GM12864 (cell line): ENCODE measurements at regions not wholly inside any gene's neighbourhood (a gene's known extent, or its start where the extent isn't known, plus 50 kb on each side); places are given as distances from the start of the nearest gene placed in this dataset.

Experiments
- DNase-seq: peaks from one replicate; pipeline ENCODE4 v3.0.0-alpha.2; 2011; ENCODE audit warnings: low read depth
- H3K4me3 ChIP-seq: 2 replicates; pipeline ENCODE4 v1.5.1; 2011; ENCODE audit warnings: mild to moderate bottlenecking, low read depth, low read length, control low read depth
- TF ChIP-seq, protein P1 (sequence below): IDR thresholded peaks from 2 replicates; pipeline ENCODE4 v1.5.1; 2011; ENCODE audit warnings: low read depth, mild to moderate bottlenecking, moderate library complexity, low read length, control low read depth, inconsistent platforms; ENCODE audit errors: missing control alignments

DNA sequence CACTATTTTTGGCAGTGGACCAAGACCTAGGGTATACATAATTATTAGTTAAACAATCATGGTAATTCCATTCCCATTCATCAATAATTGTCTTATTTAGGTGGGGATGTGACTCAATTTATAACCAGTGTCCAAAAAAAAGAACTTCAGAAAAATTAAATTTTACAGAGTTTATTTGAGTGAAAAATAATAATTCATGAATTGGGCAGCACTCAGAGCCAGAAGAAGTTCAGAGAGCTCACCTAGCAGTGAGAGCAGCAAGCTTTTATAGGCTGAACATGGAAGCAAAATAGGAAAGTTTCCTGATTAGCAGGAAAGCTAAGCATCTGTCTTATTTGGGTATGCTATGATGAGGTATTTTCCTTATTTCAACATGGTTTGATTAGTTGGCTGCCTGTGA is 500.8 kb downstream of the PCDH7 start:
- DNase-seq: no peak
- no peak overlapping the region for H3K4me3 ChIP-seq
- TF ChIP-seq, protein P1, sequence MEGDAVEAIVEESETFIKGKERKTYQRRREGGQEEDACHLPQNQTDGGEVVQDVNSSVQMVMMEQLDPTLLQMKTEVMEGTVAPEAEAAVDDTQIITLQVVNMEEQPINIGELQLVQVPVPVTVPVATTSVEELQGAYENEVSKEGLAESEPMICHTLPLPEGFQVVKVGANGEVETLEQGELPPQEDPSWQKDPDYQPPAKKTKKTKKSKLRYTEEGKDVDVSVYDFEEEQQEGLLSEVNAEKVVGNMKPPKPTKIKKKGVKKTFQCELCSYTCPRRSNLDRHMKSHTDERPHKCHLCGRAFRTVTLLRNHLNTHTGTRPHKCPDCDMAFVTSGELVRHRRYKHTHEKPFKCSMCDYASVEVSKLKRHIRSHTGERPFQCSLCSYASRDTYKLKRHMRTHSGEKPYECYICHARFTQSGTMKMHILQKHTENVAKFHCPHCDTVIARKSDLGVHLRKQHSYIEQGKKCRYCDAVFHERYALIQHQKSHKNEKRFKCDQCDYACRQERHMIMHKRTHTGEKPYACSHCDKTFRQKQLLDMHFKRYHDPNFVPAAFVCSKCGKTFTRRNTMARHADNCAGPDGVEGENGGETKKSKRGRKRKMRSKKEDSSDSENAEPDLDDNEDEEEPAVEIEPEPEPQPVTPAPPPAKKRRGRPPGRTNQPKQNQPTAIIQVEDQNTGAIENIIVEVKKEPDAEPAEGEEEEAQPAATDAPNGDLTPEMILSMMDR: no peak

DNA sequence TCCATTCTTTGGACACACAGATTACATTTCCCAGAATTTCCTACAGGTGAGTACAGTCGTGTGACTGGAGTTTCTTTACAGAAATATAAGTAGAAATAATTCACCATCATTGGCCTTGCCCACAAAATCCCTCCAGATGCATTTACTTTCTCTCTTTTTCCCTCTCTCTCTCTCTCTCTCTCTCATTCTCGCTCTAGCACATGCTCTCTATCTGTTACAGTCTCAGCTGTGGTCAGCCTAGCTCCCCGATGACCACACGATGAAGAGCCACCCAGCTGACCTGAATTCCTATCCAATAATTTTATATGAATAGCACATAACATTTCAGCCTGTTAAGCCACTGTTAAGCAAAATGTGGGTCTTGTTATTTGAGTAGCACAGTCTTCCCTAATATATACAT is 507.9 kb downstream of the PCDH7 start:
- no peak for DNase-seq
- no peak overlapping the region for H3K4me3 ChIP-seq
- TF ChIP-seq, protein P1: no peak

DNA sequence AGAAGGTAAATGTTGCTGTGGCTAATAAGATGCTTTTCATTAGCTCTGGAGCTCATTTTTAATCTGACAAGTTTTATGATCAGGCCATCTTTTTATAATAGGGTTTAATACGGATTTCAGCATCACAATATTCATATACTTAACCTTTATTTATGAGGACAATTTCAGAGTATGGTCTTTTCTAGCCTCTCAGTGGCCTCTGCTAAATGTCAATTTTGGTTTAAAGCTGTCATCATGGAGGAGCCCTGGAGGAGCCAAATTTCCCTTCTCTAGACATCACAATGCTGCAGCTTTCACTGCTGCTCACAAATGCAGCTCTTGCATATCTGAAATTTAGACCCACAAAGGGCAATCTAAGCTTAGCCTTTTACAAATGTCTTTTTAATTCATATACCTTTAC is 510.4 kb downstream of the PCDH7 start:
- no peak for DNase-seq
- TF ChIP-seq, protein P1: no peak
- no peak overlapping the region for H3K4me3 ChIP-seq

DNA sequence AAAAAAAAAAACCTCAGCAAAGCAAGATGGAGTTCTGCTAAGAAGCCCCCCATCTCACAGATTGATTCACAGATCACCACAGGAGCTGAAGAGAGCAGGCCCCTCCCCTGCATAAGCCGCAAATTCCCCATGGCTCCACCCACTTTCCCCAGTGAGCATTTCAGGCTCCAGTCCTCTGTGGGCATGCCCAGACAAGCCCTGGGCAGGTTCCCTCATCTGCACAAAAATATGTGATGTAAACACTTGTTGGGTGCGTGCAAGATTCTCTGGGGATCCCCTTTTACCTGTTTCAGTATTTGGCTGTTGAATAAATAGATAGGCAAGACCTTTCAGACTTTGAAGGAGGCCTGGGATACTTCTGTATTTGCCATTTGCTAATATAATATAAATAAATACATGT is 514.3 kb downstream of the PCDH7 start:
- no peak overlapping the region for H3K4me3 ChIP-seq
- TF ChIP-seq, protein P1: no peak
- no peak for DNase-seq

DNA sequence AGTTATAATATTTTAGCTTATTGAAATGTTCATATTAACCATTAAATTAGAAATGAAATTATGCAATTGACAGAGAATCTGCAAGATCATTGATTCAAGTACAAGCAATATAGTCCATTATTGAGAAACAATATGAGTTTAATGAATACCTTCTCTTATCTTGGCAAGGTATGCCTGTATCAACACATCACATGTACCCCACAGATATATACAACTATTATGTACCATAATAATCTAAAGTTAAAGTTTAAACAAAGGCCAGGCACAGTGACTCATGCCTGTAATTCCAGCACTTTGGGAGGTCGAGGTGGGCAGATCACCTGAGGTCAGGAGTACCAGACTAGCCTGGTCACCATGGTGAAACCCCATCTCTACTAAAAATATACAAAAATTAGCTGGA is 514.7 kb downstream of the PCDH7 start:
- TF ChIP-seq, protein P1: no peak
- no peak for DNase-seq

DNA sequence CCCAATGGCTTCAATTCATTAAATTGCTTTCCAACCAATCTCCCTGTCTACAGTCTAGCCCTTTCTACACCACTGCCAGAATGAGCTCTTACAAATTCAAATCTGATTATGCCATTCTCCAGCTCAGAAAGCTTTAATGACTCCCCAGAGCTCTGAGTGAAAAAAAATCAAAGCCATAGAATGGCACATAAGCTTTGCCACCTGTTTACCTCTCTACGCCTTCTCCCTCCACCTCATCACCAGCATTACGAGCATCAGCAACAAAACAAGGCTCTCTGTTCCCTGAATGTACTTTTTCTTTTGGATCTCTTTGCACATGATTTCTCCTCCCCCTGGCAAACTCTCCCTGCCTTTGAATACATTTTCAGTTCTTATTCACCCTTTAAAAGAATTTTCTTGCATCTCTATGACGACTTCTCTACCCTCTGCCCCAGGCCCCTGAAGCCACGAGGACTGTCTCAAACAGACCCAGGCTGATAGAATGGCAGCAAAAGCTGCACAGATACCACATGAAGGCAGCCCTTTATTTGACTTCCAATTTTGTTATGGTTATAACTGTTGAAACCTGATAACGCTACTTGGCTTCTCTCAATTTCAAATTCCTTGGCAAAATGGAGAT is 516.0 kb downstream of the PCDH7 start:
- H3K4me3 ChIP-seq: no peak overlapping the region
- TF ChIP-seq, protein P1: no peak
- no peak for DNase-seq

More for the DNA sequence above, 514.7 kb downstream of the PCDH7 start:
- no peak overlapping the region for H3K4me3 ChIP-seq

DNA sequence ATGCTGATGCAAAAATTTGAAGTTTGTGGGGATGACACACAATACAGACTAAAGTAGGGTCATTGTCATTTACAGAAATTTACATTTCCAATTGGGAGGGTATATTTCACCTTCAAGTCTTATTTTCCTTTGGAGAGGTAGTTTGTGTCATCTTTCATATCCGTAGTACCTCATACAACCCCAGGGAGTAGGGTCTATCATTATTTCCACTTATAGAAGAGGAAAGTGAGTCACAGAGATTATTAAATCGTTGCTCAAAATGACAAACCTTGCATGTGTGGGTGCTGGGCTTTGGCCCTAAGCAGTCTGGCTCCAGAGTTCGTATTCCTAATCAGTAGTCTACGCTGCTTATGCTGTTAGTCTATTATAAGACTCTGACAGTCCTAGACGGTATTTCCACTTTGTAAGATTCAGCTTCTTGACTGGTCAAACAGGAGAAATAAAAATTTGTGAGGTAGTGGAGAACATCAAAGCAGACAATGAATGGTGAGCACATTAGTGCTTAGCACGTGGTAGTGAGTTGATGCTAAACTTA is 516.5 kb downstream of the PCDH7 start:
- no peak overlapping the region for H3K4me3 ChIP-seq
- TF ChIP-seq, protein P1: no peak
- no peak for DNase-seq
